Esophagus muscularis mucosa (tissue), 4 donors: ENCODE measurements at regions not wholly inside any gene's neighbourhood (a gene's known extent, or its start where the extent isn't known, plus 50 kb on each side); places are given as distances from the start of the nearest gene placed in this dataset.

ENCODE experiments used
- DNase-seq: peaks from one replicate; pipeline ENCODE4 v3.0.0-alpha.2; 2017; ENCODE audit errors: extremely low spot score
- H3K27ac ChIP-seq, 4 donors: fragments of 200-600 bp; sonication (generic); replicated peaks in 1 of 4; 1 replicate in 3 of 4; 2 replicates in 1 of 4; pipeline ENCODE4 v1.5.1; 2016 to 2019; ENCODE audit warnings: mild to moderate bottlenecking in 1 of 4
- H3K27me3 ChIP-seq, 4 donors: fragments of 200-600 bp; sonication (generic); one replicate each; pipeline versions ENCODE4 v1.5.1 to v1.6.0; 2016 to 2019
- H3K36me3 ChIP-seq, 4 donors: fragments of 200-600 bp; sonication (generic); one replicate each; pipeline ENCODE4 v1.5.1; 2016 to 2019
- H3K4me1 ChIP-seq, 4 donors: fragments of 200-600 bp; sonication (generic); one replicate each; pipeline ENCODE4 v1.5.1; 2016 to 2019
- H3K4me3 ChIP-seq, 4 donors: fragments of 200-600 bp; sonication (generic); 1 replicate in 2 of 4; 2 replicates in 2 of 4; pipeline ENCODE4 v1.5.1; 2016 to 2019; ENCODE audit warnings: mild to moderate bottlenecking in 4 of 4, moderate library complexity in 1 of 4
- H3K9me3 ChIP-seq, 4 donors: fragments of 200-600 bp; sonication (generic); 1 replicate in 3 of 4; 2 replicates in 1 of 4; pipeline ENCODE4 v1.5.1; 2016 to 2019
- CTCF ChIP-seq, 3 experiments: fragments of 200-600 bp in 2 of 3; fragments of 450-650 bp in 1 of 3; sonication (generic) in 2 of 3; IDR thresholded peaks; one replicate each; pipeline ENCODE4 v1.5.1; 2017 to 2019; ENCODE audit warnings: antibody characterized with exemption in 3 of 3, mild to moderate bottlenecking in 2 of 3, moderate library complexity in 1 of 3
- EP300 ChIP-seq: sonication (generic); formaldehyde crosslinking; IDR thresholded peaks from one replicate; pipeline ENCODE4 v1.6.1; 2017; ENCODE audit warnings: antibody characterized with exemption
- POLR2A ChIP-seq: fragments of 450-650 bp; IDR thresholded peaks from one replicate; pipeline ENCODE4 v1.6.1; 2017; ENCODE audit warnings: antibody characterized with exemption, moderate library complexity, mild to moderate bottlenecking, low read depth
- POLR2AphosphoS5 ChIP-seq, 2 donors: sonication (generic); formaldehyde crosslinking; IDR thresholded peaks; one replicate each; pipeline ENCODE4 v1.6.1; 2017; ENCODE audit warnings: antibody characterized with exemption in 2 of 2
- WGBS: methylation state at CpG from one replicate; pipeline ENCODE4 v1.1.5; 2018; 5-methylcytosine and 5-hydroxymethylcytosine counted together
- intact Hi-C: fragments of 100-400 bp; cut with DNase I; formaldehyde crosslinking; loops from one replicate; pipeline ENCODE4 v1.15.1; 2023

GRCh38 chr20:60822699-60823607 lies 429.1 kb upstream of the CDH4 start:
- WGBS: 73% methylated on average over 10 of the region's 10 CpGs
- intact Hi-C loops: no loop called here
- H3K4me3 ChIP-seq: no peak overlapping the region

GRCh38 chr20:60835876-60836275 lies 416.2 kb upstream of the CDH4 start:
- Histone ChIP-seq H3K36me3 (no peaks in the 10 kb centered on the region), H3K27me3 (no peaks in the 10 kb centered on the region), H3K4me3 (no peak overlapping the region), H3K9me3 (peaks cover 0 to 6% (median 0%) of the 10 kb centered on the region in 4 donors), H3K4me1 (peaks cover 0 to 24% (median 21%) of the 10 kb centered on the region in 4 donors), H3K27ac (no peak overlapping the region)
- intact Hi-C loops: no loop called here
- WGBS: 70% methylated on average over 2 of the region's 2 CpGs
- TF ChIP-seq POLR2AphosphoS5 (IDR thresholded peaks at IDR 0.05) (no peak), POLR2A (no peak), EP300 (no peak), CTCF (IDR thresholded peaks at IDR 0.05) (no peak)
- DNase-seq: no peak

More at GRCh38 chr20:60822699-60823607, 429.1 kb upstream of the CDH4 start:
- peak; percentile 64 for DNase-seq
- no peaks in the 10 kb centered on the region for H3K4me1 ChIP-seq
- peaks cover 0 to under 1% (median 0%) of the 10 kb centered on the region in 4 donors for H3K9me3 ChIP-seq
- no peak overlapping the region for H3K27ac ChIP-seq
- no peaks in the 10 kb centered on the region for H3K36me3 ChIP-seq
- TF ChIP-seq CTCF (IDR thresholded peaks at IDR 0.05) (no peak), POLR2AphosphoS5 (IDR thresholded peaks at IDR 0.05) (no peak), EP300 (no peak), POLR2A (no peak)
- H3K27me3 ChIP-seq: no peaks in the 10 kb centered on the region

- no peak for DNase-seq
- H3K36me3 ChIP-seq: no peaks in the 10 kb centered on the region
- TF ChIP-seq EP300 (no peak), POLR2AphosphoS5 (IDR thresholded peaks at IDR 0.05) (no peak), CTCF (IDR thresholded peaks at IDR 0.05) (no peak), POLR2A (no peak)
- no peak overlapping the region for H3K4me3 ChIP-seq
- H3K9me3 ChIP-seq: no peaks in the 10 kb centered on the region
- H3K27ac ChIP-seq: peak overlapping the region in 3 of 4 donors; percentile 20 to 48 (median 21)
- intact Hi-C loops: no loop called here
- H3K27me3 ChIP-seq: no peaks in the 10 kb centered on the region
- WGBS: 33% methylated on average over 3 of the region's 3 CpGs
- H3K4me1 ChIP-seq: peaks cover 0 to 24% (median 21%) of the 10 kb centered on the region in 4 donors
Measured at GRCh38 chr20:60837173-60837770, 414.8 kb upstream of the CDH4 start.

GRCh38 chr20:60838297-60838696 lies 413.8 kb upstream of the CDH4 start:
- Histone ChIP-seq H3K27me3 (no peaks in the 10 kb centered on the region), H3K9me3 (no peaks in the 10 kb centered on the region), H3K36me3 (no peaks in the 10 kb centered on the region), H3K27ac (peak overlapping the region; percentile 7 to 48 (median 20)), H3K4me1 (peaks cover 0 to 24% (median 21%) of the 10 kb centered on the region in 4 donors), H3K4me3 (no peak overlapping the region)
- DNase-seq: peak; percentile 10
- intact Hi-C loops: no loop called here
- TF ChIP-seq EP300 (no peak), POLR2A (no peak), CTCF (IDR thresholded peaks at IDR 0.05) (no peak), POLR2AphosphoS5 (IDR thresholded peaks at IDR 0.05) (no peak)
- WGBS: 59% methylated on average over 3 of the region's 3 CpGs
